ENCODE measurements at regions not wholly inside any gene's neighbourhood (a gene's known extent, or its start where the extent isn't known, plus 50 kb on each side); places are given as distances from the start of the nearest gene placed in this dataset.

DNA sequence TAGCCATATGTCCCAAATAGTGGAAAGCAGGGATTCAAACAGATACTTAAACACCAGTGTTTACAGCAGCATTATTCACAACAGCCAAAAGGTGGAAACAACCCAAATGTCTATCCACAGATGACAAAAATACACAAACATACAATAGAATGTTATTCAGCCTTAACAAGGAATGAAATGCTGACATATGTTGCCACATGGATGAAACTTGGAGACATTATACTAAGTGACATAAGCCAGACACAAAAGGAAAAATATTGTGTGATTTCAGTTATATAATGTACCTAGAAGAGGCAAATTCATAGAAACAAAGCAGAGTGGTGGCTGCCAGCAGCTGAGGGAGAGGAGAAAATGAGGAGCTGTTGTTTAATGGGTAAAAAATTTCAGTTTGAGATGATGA is 533.9 kb upstream of the FZD8 start:
- TF ChIP-seq, protein P1, sequence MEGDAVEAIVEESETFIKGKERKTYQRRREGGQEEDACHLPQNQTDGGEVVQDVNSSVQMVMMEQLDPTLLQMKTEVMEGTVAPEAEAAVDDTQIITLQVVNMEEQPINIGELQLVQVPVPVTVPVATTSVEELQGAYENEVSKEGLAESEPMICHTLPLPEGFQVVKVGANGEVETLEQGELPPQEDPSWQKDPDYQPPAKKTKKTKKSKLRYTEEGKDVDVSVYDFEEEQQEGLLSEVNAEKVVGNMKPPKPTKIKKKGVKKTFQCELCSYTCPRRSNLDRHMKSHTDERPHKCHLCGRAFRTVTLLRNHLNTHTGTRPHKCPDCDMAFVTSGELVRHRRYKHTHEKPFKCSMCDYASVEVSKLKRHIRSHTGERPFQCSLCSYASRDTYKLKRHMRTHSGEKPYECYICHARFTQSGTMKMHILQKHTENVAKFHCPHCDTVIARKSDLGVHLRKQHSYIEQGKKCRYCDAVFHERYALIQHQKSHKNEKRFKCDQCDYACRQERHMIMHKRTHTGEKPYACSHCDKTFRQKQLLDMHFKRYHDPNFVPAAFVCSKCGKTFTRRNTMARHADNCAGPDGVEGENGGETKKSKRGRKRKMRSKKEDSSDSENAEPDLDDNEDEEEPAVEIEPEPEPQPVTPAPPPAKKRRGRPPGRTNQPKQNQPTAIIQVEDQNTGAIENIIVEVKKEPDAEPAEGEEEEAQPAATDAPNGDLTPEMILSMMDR (conservative IDR thresholded peaks at IDR 0.05) = no peak
- no peak for TF ChIP-seq EZH2 (IDR thresholded peaks at IDR 0.05; ENCODE audit: low read depth)
